Natural killer cell (primary cell): ENCODE measurements at regions not wholly inside any gene's neighbourhood (a gene's known extent, or its start where the extent isn't known, plus 50 kb on each side); places are given as distances from the start of the nearest gene placed in this dataset.

Experiments used
- ATAC-seq, 3 donors: fragments of 150-1000 bp in 2 of 3; fragments of 200-7000 bp in 1 of 3; cut with Tn5 transposase; 1 replicate in 1 of 3; 2 replicates in 2 of 3; pipeline ENCODE4 v1.10.0; 2021; ENCODE audit warnings: mild to moderate bottlenecking in 2 of 3, moderate library complexity in 2 of 3
- DNase-seq, 2 donors: peaks; one replicate each; pipeline versions ENCODE4 v3.0.0 to v3.0.0-alpha.2; 2013 to 2021; ENCODE audit warnings: mixed read lengths in 1 of 2
- H3K27ac ChIP-seq: one replicate; pipeline ENCODE4 v1.5.1; 2013; ENCODE audit warnings: mild to moderate bottlenecking, low read length
- H3K27me3 ChIP-seq: one replicate; pipeline ENCODE4 v1.6.1; 2013; ENCODE audit warnings: low read length; ENCODE audit not compliant: control insufficient read depth, insufficient read depth
- H3K36me3 ChIP-seq: one replicate; pipeline ENCODE4 v1.6.1; 2013; ENCODE audit warnings: low read length; ENCODE audit not compliant: control insufficient read depth, insufficient read depth
- H3K4me1 ChIP-seq: one replicate; pipeline ENCODE4 v1.6.1; 2013; ENCODE audit warnings: low read length; ENCODE audit not compliant: control insufficient read depth, insufficient read depth
- H3K4me3 ChIP-seq: one replicate; pipeline ENCODE4 v1.5.1; 2013; ENCODE audit warnings: low read length
- H3K9me3 ChIP-seq: one replicate; pipeline ENCODE4 v1.6.1; 2013; ENCODE audit warnings: low read length; ENCODE audit not compliant: control insufficient read depth, insufficient read depth
- H3K27ac Mint-ChIP-seq, 2 donors: one replicate each; pipeline ENCODE4 v1.8.0; 2022; ENCODE audit warnings: mild to moderate bottlenecking in 2 of 2, mixed read lengths in 2 of 2, moderate library complexity in 1 of 2
- H3K27me3 Mint-ChIP-seq, 2 donors: one replicate each; pipeline ENCODE4 v1.8.0; 2022; ENCODE audit warnings: low read depth in 2 of 2, mixed read lengths in 2 of 2
- H3K36me3 Mint-ChIP-seq: one replicate; pipeline ENCODE4 v1.8.0; 2022; ENCODE audit warnings: mixed read lengths
- H3K4me1 Mint-ChIP-seq, 2 donors: one replicate each; pipeline ENCODE4 v1.8.0; 2022; ENCODE audit warnings: mixed read lengths in 2 of 2
- H3K4me3 Mint-ChIP-seq: one replicate; pipeline ENCODE4 v1.8.0; 2022; ENCODE audit warnings: mild to moderate bottlenecking, moderate library complexity, mixed read lengths
- H3K9me3 Mint-ChIP-seq, 2 donors: one replicate each; pipeline ENCODE4 v1.8.0; 2022; ENCODE audit warnings: mixed read lengths in 2 of 2
- WGBS: methylation state at CpG from one replicate; pipeline ENCODE4 v1.1.7; 2013; ENCODE audit warnings: missing lambda C conversion rate; ENCODE audit not compliant: insufficient coverage; 5-methylcytosine and 5-hydroxymethylcytosine counted together
- intact Hi-C: fragments of 100-400 bp; cut with micrococcal nuclease; formaldehyde crosslinking; loops from one replicate; pipeline ENCODE4 v1.14.2; 2022
- TF ChIP-seq, protein P1 (sequence below): fragments of 200-600 bp; IDR thresholded peaks from one replicate; pipeline ENCODE4 v1.8.0; 2022; ENCODE audit warnings: antibody characterized with exemption

DNA sequence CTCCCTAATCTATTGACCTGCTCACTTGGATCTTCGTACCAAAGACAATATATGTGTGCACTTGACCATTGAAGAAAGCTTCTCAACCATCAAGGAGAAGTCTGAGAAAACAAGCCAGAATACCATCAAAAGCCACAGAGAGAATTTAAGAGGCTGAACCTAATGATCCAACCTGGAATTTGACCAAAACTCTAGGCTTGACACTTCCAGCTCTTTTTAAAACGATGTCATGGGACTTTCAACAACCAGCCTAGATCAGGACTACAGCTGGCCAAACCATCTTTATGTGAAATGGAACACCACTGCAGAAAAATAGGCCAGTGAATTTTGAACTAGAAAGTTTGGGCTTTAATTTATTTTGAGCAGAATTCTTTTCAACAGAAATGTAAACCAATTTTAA lies 444.4 kb downstream of the LTN1 start:
- no peaks in the 10 kb centered on the region for H3K4me1 Mint-ChIP-seq
- WGBS, result 86% methylated on average over 2 of the region's 2 CpGs
- H3K36me3 ChIP-seq, result peaks cover 3% of the 10 kb centered on the region
- TF ChIP-seq, protein P1, sequence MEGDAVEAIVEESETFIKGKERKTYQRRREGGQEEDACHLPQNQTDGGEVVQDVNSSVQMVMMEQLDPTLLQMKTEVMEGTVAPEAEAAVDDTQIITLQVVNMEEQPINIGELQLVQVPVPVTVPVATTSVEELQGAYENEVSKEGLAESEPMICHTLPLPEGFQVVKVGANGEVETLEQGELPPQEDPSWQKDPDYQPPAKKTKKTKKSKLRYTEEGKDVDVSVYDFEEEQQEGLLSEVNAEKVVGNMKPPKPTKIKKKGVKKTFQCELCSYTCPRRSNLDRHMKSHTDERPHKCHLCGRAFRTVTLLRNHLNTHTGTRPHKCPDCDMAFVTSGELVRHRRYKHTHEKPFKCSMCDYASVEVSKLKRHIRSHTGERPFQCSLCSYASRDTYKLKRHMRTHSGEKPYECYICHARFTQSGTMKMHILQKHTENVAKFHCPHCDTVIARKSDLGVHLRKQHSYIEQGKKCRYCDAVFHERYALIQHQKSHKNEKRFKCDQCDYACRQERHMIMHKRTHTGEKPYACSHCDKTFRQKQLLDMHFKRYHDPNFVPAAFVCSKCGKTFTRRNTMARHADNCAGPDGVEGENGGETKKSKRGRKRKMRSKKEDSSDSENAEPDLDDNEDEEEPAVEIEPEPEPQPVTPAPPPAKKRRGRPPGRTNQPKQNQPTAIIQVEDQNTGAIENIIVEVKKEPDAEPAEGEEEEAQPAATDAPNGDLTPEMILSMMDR, result no peak
- no peak overlapping the region for H3K4me3 Mint-ChIP-seq
- ATAC-seq (no peak), DNase-seq (no peak)
- H3K4me1 ChIP-seq, result no peaks in the 10 kb centered on the region
- H3K27me3 ChIP-seq, result no peaks in the 10 kb centered on the region
- no peak overlapping the region for H3K27ac Mint-ChIP-seq
- no peaks in the 10 kb centered on the region for H3K36me3 Mint-ChIP-seq
- H3K27me3 Mint-ChIP-seq, result no peaks in the 10 kb centered on the region
- intact Hi-C loops, result no loop called here
- no peaks in the 10 kb centered on the region for H3K9me3 ChIP-seq
- H3K27ac ChIP-seq, result no peak overlapping the region
- no peak overlapping the region for H3K4me3 ChIP-seq
- H3K9me3 Mint-ChIP-seq, result no peaks in the 10 kb centered on the region

DNA sequence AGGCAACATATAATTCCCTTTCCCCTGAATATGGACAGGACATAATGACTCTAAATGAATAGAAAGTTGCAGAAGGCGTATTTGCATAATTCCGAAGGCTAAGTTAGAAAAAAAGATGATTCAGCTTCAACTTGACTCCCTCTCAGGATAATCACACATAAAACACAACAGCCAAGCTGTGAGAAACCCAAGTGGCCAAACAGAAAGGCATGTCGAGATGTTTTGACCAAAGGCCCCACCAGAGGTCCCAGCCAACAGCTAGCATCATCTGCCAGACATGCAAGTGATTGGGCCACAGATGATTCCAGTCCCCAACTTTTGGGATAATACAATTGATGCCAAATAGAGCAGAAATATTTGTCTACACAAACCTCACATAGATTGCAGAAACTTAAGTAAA lies 444.9 kb downstream of the LTN1 start:
- no peaks in the 10 kb centered on the region for H3K27me3 Mint-ChIP-seq
- ATAC-seq (no peak), DNase-seq (no peak)
- 86% methylated on average over 2 of the region's 3 CpGs for WGBS
- H3K4me3 Mint-ChIP-seq, result no peak overlapping the region
- H3K36me3 Mint-ChIP-seq, result no peaks in the 10 kb centered on the region
- Histone ChIP-seq H3K9me3 (no peaks in the 10 kb centered on the region), H3K27me3 (no peaks in the 10 kb centered on the region), H3K36me3 (peaks cover 3% of the 10 kb centered on the region), H3K4me3 (no peak overlapping the region), H3K4me1 (no peaks in the 10 kb centered on the region), H3K27ac (no peak overlapping the region)
- TF ChIP-seq, protein P1, result no peak
- intact Hi-C loops, result no loop called here
- no peaks in the 10 kb centered on the region for H3K9me3 Mint-ChIP-seq
- H3K4me1 Mint-ChIP-seq, result no peaks in the 10 kb centered on the region
- H3K27ac Mint-ChIP-seq, result no peak overlapping the region

DNA sequence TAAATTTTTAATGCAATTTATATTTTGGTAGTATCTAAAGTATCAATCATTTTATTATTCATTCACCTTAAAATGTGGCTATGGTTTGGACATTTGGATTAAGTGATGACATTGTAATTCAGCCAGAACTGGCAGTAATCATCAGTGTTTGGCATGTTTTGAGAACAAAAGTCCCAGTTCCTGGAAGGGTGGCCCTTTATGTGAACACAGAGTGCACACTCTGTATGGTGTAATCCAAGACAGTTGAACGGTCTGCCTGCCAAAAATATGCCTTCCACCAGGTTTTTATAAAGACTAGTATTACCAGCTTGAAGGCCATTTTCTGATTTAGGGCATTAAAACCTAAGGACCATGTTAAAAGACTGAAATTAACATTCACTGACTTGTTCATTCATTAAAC lies 448.7 kb downstream of the LTN1 start:
- Histone ChIP-seq H3K9me3 (no peaks in the 10 kb centered on the region), H3K4me1 (no peaks in the 10 kb centered on the region), H3K36me3 (peaks cover 3% of the 10 kb centered on the region), H3K27ac (no peak overlapping the region), H3K4me3 (no peak overlapping the region), H3K27me3 (no peaks in the 10 kb centered on the region)
- Mint-ChIP-seq H3K36me3 (no peaks in the 10 kb centered on the region), H3K27me3 (no peaks in the 10 kb centered on the region), H3K4me3 (no peak overlapping the region), H3K9me3 (no peaks in the 10 kb centered on the region), H3K4me1 (peaks cover 0 to 5% of the 10 kb centered on the region in 2 donors), H3K27ac (no peak overlapping the region)
- no peak for DNase-seq
- 69% methylated on average over 1 of the region's 1 CpG for WGBS
- ATAC-seq, result no peak
- TF ChIP-seq, protein P1, result no peak
- intact Hi-C loops, result no loop called here

- H3K4me3 Mint-ChIP-seq, result no peak overlapping the region
- 94% methylated on average over 8 of the region's 9 CpGs for WGBS
- Histone ChIP-seq H3K9me3 (no peaks in the 10 kb centered on the region), H3K4me3 (no peak overlapping the region), H3K27ac (no peak overlapping the region), H3K27me3 (no peaks in the 10 kb centered on the region), H3K36me3 (peaks cover 3% of the 10 kb centered on the region), H3K4me1 (no peaks in the 10 kb centered on the region)
- no peaks in the 10 kb centered on the region for H3K9me3 Mint-ChIP-seq
- no peaks in the 10 kb centered on the region for H3K27me3 Mint-ChIP-seq
- H3K36me3 Mint-ChIP-seq, result no peaks in the 10 kb centered on the region
- no peak for DNase-seq
- TF ChIP-seq, protein P1, result no peak
- H3K27ac Mint-ChIP-seq, result no peak overlapping the region
- intact Hi-C loops, result no loop called here
- peaks cover 0 to 5% of the 10 kb centered on the region in 2 donors for H3K4me1 Mint-ChIP-seq
- no peak for ATAC-seq
These were observed 451.1 kb downstream of the LTN1 start for GRCh38 chr21:28541371-28542112.
